Myocyte (in vitro differentiated cells): ENCODE measurements at regions not wholly inside any gene's neighbourhood (a gene's known extent, or its start where the extent isn't known, plus 50 kb on each side); places are given as distances from the start of the nearest gene placed in this dataset.
A peak's percentile ranks its signal among the peaks of the same experiment; 100 is the strongest.

Experiments used
- DNase-seq: peaks from one replicate; pipeline ENCODE4 v3.0.0-alpha.2; 2012; ENCODE audit warnings: low read depth

GRCh38 chr9:126017758-126018157, 270.6 kb downstream of the PBX3 start:
- DNase-seq, result no peak

GRCh38 chr9:126020836-126021235, 273.7 kb downstream of the PBX3 start:
- DNase-seq, result no peak

- DNase-seq, result no peak
Observed at GRCh38 chr9:126023962-126024361, 276.8 kb downstream of the PBX3 start.

- DNase-seq, result no peak
Observed at GRCh38 chr9:126024581-126025230, 277.5 kb downstream of the PBX3 start.

- no peak for DNase-seq
Observed at GRCh38 chr9:126025991-126026390, 278.8 kb downstream of the PBX3 start.

GRCh38 chr9:126027566-126027965, 280.4 kb downstream of the PBX3 start:
- no peak for DNase-seq

GRCh38 chr9:126028746-126029145, 281.6 kb downstream of the PBX3 start:
- no peak for DNase-seq

- DNase-seq, result no peak
Observed at GRCh38 chr9:126030716-126031115, 283.5 kb downstream of the PBX3 start.

GRCh38 chr9:126031116-126031515, 283.9 kb downstream of the PBX3 start:
- DNase-seq, result no peak

- DNase-seq, result no peak
Observed at GRCh38 chr9:126032135-126032534, 285.0 kb downstream of the PBX3 start.

- no peak for DNase-seq
Observed at GRCh38 chr9:126033318-126033717, 286.1 kb downstream of the PBX3 start.

GRCh38 chr9:126033956-126034355, 286.8 kb downstream of the PBX3 start:
- no peak for DNase-seq

GRCh38 chr9:126036881-126037291, 289.7 kb downstream of the PBX3 start:
- DNase-seq, result no peak

GRCh38 chr9:126038790-126039189, 287.8 kb upstream of the MVB12B start:
- no peak for DNase-seq

- no peak for DNase-seq
Observed at GRCh38 chr9:126043681-126044080, 282.9 kb upstream of the MVB12B start.

GRCh38 chr9:126049088-126049487, 277.5 kb upstream of the MVB12B start:
- no peak for DNase-seq

- DNase-seq, result no peak
Observed at GRCh38 chr9:126049896-126050604, 276.6 kb upstream of the MVB12B start.

- no peak for DNase-seq
Observed at GRCh38 chr9:126050605-126050990, 276.0 kb upstream of the MVB12B start.

- DNase-seq, result no peak
Observed at GRCh38 chr9:126051446-126052130, 275.0 kb upstream of the MVB12B start.

- no peak for DNase-seq
Observed at GRCh38 chr9:126052791-126053190, 273.8 kb upstream of the MVB12B start.

- no peak for DNase-seq
Observed at GRCh38 chr9:126053913-126054312, 272.7 kb upstream of the MVB12B start.

- peak; percentile 7 for DNase-seq
Observed at GRCh38 chr9:126055381-126055985, 271.1 kb upstream of the MVB12B start.
